ENCODE measurements at regions not wholly inside any gene's neighbourhood (a gene's known extent, or its start where the extent isn't known, plus 50 kb on each side); places are given as distances from the start of the nearest gene placed in this dataset.

DNA sequence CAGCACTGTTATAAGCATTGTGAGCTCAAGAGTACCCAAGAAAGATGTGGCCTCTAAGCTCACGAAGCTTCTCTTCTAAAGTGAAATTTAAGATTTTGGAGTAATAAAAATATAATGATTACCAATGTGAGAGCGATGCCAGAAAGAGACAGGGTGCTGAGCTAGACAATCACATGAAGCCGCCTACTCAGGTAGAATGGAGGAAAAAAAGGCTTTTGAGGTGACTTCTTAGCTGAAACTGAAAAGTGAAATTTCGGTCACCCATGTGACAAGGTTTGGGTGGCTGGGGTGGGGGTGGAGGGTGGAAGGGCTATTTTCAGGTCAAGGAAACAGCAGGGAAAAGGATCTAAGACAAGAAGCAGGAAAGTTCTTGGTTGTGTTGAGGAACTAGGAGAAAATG is 388.2 kb upstream of the WWC1 start:
- ChIA-PET POLR2A (no interaction called here), CTCF (interaction anchor here (0.9 kb wide), 1 partner anchor 29 kb away, joined by 3 read pairs; no protein-coding TSS in a partner anchor)
- no peak for DNase-seq (ENCODE audit: extremely low spot score)
- TF ChIP-seq, protein P1, sequence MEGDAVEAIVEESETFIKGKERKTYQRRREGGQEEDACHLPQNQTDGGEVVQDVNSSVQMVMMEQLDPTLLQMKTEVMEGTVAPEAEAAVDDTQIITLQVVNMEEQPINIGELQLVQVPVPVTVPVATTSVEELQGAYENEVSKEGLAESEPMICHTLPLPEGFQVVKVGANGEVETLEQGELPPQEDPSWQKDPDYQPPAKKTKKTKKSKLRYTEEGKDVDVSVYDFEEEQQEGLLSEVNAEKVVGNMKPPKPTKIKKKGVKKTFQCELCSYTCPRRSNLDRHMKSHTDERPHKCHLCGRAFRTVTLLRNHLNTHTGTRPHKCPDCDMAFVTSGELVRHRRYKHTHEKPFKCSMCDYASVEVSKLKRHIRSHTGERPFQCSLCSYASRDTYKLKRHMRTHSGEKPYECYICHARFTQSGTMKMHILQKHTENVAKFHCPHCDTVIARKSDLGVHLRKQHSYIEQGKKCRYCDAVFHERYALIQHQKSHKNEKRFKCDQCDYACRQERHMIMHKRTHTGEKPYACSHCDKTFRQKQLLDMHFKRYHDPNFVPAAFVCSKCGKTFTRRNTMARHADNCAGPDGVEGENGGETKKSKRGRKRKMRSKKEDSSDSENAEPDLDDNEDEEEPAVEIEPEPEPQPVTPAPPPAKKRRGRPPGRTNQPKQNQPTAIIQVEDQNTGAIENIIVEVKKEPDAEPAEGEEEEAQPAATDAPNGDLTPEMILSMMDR (IDR thresholded peaks at IDR 0.05; ENCODE audit: control extremely low read depth, extremely low read depth, low read depth, missing control alignments) = no peak

DNA sequence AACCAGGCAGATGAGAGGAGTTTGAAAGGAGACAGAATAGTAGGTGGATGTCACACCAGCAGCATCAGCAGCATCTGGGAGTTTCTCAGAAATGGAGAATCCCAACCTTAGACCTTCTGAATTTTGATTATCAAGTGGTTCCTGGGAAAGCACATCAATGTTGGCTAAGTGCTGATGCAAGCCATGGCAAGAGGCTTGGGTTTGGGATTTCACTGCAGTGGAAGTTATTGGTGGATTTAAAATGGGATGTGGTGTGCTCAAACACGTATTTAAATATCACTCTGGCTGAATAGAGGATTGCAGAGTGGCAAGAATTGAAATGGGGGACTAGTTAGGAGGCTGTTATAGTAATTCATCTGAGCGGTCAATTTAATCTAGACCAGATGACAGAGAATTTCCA is 387.8 kb upstream of the WWC1 start:
- ChIA-PET CTCF (no interaction called here), POLR2A (no interaction called here)
- TF ChIP-seq, protein P1 (IDR thresholded peaks at IDR 0.05; ENCODE audit: control extremely low read depth, extremely low read depth, low read depth, missing control alignments) = no peak
- no peak for DNase-seq (ENCODE audit: extremely low spot score)

DNA sequence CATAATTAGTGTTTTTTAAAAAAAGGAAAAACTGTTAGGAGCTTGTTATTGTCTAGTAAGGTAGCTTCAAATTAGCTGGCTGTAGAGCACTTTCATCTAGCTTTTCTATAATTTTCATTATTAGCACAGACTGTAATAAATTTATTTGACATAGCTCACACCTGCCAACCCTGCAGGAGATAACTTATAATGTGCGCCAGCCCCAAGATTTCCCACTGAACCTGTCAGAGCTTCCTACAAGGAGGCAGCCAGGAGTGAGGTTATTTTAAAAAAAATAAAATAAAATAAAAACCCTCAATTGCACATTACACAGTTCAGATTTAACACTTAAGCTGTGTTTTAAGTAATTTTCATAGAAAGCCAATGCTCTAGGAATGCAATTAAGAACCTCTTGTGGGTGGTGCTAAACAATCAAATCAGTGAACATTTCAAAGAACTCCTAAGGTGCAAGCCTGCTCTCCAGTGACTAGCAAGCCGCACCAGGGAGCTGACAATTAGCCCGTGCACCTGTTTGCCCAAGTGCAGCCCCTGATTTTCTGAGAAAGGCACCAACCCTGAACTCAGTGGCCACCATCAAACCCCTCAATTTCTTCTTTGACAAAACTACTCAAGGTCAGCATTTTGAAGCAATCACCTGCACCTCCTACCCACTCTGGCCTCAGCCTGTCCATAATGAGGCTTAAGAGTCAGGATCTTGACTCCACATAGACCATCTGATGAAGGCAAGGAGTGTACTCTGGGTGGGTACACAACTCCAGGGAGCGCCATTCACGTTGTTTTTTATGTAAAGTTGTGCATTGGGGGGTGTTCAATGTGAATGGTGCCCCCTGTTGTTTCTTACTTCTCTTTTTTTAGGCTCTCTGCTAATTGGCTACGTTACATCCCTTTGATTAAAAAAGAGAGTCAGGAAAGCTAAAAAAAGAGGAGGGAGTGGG is 385.3 kb upstream of the WWC1 start:
- no peak for DNase-seq (ENCODE audit: extremely low spot score)
- TF ChIP-seq, protein P1 (IDR thresholded peaks at IDR 0.05; ENCODE audit: control extremely low read depth, extremely low read depth, low read depth, missing control alignments) = no peak
- ChIA-PET POLR2A (no interaction called here), CTCF (interaction anchor here (1.3 to 1.5 kb wide), 3 partner anchors 9 to 107 kb away, joined by 3 to 4 read pairs (median 4); no protein-coding TSS in a partner anchor)

DNA sequence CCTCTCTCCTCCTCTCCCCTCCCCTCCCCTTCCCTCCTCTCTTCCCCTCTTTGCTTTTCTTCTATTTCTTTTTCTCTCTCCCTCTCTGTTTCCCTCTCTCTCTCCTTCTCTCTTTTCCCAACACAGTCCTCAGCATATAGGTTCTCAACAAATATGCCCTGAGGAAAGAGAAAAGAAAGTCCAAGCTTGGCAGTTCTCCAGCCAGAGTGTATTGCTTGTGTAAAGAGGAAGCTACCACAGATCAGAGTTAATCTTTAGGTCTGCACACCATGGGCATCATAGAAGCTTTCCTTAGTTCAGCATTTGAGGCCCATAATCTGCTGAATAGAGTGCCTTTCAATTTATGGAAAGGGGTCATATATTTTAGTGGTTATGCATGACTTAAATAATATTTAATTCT is 382.8 kb upstream of the WWC1 start:
- CTCF ChIA-PET = no interaction called here
- POLR2A ChIA-PET = no interaction called here
- TF ChIP-seq, protein P1 (IDR thresholded peaks at IDR 0.05; ENCODE audit: control extremely low read depth, extremely low read depth, low read depth, missing control alignments) = no peak
- DNase-seq (ENCODE audit: extremely low spot score) = no peak

DNA sequence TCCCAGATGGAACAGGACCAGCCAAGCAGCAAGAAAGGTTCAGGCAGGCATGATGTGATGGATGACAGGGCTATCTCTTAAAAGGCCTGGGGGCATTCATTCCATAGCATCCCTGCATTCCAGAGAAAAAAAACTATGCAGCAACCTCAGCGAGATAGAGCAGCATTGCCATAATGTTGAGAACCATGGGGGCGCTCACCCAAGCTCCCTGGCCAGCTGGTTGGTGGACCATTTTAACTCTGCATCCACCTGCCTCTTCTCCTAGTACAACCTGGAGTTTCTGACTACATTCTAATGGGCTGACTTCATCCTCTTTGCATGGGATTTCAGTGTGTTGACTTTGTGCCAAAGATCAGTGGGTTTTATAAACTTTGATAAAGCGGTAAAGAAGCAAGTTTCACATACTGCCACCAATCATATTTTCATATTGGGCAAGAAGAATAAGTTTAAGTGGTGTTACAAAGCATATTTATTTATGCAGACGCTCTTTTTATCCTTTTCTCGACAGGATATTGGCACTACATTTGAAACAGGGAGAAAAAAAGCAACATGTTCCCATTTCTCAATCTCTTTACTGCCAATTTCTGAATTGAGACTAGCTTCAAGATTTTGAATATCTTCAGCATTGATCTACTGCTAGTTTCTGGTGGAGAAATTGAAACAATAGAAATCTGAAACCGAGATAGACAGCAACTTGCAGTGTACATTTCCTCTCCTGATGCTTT is 378.3 kb upstream of the WWC1 start:
- CTCF ChIA-PET = interaction anchor here (1.1 kb wide), 1 partner anchor 13 kb away, joined by 3 read pairs; no protein-coding TSS in a partner anchor

DNA sequence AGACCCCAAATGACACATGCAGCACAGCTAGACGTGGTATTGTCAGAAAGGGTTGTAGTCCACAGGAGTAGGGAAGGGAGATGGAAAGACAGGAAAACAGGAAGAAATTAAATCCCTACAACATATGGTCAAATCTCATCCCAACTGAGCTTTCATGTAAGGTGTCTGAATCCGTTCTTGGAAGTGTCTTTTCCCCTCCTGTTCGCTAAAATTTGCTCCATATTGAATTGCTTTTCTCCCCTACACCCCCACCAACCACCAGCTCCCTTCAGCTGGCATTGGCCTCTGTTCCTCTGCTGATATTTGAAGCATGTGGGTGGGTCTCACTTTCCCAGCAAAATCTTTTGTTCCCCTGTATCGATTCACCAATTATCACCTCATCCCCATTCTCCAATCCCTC is 376.2 kb upstream of the WWC1 start:
- TF ChIP-seq, protein P1 (IDR thresholded peaks at IDR 0.05; ENCODE audit: control extremely low read depth, extremely low read depth, low read depth, missing control alignments) = no peak
- ChIA-PET POLR2A (no interaction called here), CTCF (no interaction called here)
- no peak for DNase-seq (ENCODE audit: extremely low spot score)

More for the DNA sequence above, 378.3 kb upstream of the WWC1 start:
- TF ChIP-seq, protein P1 (IDR thresholded peaks at IDR 0.05; ENCODE audit: control extremely low read depth, extremely low read depth, low read depth, missing control alignments) = no peak
- POLR2A ChIA-PET = no interaction called here
- no peak for DNase-seq (ENCODE audit: extremely low spot score)

All from GM10248 (cell line).